GM19351 (cell line): ENCODE measurements at regions not wholly inside any gene's neighbourhood (a gene's known extent, or its start where the extent isn't known, plus 50 kb on each side); places are given as distances from the start of the nearest gene placed in this dataset.

Experiments
- ATAC-seq: cut with Tn5 transposase; IDR thresholded peaks from one replicate; pipeline ENCODE4 v1.9.1; 2021; ENCODE audit warnings: mild to moderate bottlenecking, moderate library complexity; ENCODE audit not compliant: unreplicated experiment

DNA sequence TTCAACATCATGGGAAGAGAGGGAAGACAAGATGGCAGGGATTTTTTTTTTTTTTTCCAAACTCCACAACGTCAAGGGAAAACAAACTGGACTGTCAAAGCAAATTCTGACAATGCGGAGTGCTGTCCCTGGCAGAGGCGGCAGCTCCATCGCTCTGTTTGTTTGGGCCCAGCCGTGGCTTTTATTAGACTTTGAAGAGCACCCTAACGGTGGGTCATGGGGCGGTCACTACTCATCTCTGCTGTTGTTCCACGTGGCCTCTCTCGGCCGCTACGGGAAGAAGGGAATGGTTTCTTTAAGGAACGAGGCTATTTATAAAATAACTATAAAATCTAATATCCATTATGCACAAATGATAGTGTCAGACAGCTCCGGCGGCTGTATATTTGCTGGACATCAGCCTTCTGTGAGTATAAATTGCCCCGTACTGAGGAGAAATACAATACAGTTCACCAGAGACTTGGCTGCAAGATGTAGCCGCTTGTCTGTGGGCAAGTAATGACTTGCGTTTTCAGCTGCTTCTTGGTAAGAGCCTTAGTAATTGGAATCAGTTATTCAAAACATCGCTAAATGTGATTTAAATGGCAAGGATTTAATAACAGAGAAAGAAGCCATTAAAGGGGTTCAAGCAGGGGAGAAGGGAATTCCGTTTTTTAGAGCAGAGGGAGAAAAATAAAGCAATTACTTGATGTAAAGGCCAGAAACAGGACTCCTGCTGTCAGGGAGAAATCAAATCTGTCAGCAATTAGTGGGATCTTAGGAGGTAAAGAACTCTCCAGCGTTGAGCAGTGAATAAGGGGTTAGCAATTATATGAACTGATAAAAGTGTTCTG, 61.7 kb upstream of the RAB11FIP2 start:
- no peak for ATAC-seq

DNA sequence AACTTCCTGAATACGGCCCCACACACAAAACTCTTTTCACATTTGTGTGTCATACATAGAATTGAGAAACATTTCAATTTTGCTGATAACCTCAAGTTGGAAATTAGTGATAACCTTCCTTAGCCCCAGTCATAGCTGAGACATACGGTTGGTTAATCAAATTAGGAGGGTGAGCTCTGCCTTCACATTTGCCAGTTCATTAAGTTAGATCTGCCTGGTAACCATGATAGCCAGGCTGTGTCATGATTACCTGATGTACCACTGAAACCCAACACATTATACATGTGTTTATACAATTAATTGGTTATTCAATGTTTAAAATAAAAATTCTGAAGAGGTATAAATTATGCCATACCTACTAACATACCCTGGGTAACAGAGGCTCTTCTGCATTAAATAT, 60.8 kb upstream of the RAB11FIP2 start:
- no peak for ATAC-seq

GRCh38 chr10:118107040-118107439, 60.3 kb upstream of the RAB11FIP2 start:
- ATAC-seq = no peak

- ATAC-seq = no peak
These were observed 59.7 kb upstream of the RAB11FIP2 start for GRCh38 chr10:118106426-118106825.

GRCh38 chr10:118102121-118102520, 55.4 kb upstream of the RAB11FIP2 start:
- no peak for ATAC-seq

DNA sequence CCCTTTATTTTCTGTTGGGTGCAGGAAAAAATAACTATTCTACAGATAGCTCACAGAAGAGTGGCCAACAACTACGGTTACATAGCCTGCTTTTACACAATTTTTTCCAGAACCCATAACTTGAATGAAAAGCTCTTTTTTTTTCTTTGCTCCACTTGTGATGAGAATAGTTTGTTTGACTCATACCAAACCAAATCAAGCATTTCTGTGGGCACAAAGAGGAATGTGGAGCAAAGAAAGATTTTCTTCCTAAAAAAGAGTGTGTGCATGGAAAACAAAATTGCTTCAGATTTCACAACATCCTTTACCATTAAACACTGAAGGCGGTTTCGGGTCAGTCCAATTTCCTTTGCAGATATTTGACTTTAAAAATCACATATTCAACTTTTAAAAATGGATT, 54.8 kb upstream of the RAB11FIP2 start:
- ATAC-seq = no peak
